ENCODE measurements at regions not wholly inside any gene's neighbourhood (a gene's known extent, or its start where the extent isn't known, plus 50 kb on each side); places are given as distances from the start of the nearest gene placed in this dataset.

GRCh38 chr11:29296680-29297079 lies 720.1 kb downstream of the KCNA4 start:
- DNase-seq: no peak

DNA sequence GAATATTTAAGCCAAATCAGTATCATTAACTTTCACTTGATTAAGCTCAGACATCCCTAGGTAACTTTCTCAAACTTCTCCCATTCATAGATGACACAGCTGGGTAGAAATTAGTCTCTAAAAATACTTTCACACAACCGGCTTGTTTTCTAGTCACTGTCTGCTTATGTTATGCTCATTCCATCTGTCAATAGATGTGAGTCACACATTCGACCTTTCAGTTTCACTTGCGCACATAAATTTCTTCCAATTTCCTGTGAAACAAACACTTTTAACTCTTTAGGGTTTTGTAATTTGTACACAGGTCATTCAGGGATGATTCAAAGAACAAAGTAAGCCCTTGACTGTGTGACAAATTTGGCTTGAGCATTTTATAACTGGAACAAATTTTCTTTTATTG lies 723.0 kb downstream of the KCNA4 start:
- no peak for DNase-seq

DNA sequence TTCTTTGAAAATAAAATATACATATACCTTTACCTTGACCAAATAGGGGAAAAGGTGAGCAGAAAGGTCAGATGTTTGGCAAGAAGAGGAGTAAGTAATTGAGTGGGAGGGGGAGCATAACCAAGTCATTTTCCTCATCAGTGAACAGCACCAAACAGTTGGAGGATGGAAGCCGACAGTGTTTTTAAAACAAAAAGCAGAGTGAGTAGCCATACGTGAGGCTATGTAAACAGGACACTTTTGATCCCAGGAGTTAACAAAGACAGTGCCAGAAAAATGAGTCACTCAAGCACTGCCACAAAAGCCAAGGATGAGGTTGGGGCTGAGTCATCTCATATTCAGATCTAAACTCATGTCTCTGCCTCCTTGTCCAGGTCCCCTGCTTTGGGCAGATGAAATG lies 734.7 kb downstream of the KCNA4 start:
- no peak for DNase-seq

DNA sequence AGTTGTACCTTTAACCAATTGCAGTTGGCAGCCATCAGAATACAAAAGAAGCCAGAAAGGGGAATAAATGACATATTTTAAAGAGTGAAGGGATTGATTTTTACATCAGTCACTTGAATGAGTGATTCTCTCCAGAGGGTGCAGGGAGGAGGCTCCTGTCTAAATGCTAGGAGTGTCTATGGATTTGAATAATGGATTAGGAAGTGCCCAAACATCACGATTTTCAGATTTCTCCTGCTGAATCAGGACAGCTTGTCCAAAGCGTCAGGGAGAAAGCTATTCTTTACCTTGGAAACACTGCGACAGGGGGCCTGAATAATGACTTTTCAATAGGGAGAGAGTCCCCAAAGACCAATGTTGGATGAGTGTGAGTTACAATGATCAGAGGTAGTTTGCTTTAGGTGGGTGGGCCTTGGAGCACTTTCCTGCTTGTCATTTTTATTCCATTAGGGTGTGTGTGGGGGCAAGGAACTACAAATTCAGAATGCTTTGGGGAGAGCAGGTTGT lies 735.5 kb downstream of the KCNA4 start:
- DNase-seq: no peak

DNA sequence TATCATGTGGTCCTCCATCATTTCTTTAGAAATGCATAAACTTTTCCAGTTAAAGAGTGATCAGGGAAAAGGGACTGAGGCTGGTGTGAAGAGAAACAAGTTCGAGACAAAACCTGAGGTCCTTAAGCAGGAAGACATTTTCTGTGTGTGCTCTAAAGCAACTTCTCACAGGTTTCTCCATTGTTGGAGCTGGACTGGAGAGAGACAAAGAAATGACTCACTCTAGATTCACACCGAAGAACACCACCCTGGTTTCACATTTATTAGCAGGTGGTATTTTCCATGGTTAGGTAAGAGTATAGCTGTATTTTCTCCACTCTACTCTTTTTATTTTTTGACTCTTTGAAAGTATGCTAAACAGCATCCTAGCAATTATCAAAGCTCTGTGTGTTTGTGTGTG lies 736.4 kb downstream of the KCNA4 start:
- no peak for DNase-seq

- no peak for DNase-seq
These were observed 737.1 kb downstream of the KCNA4 start for GRCh38 chr11:29279716-29280115.

- no peak for DNase-seq
These were observed 744.7 kb downstream of the KCNA4 start for GRCh38 chr11:29272019-29272654.

GRCh38 chr11:29271616-29272015 lies 745.2 kb downstream of the KCNA4 start:
- no peak for DNase-seq

DNA sequence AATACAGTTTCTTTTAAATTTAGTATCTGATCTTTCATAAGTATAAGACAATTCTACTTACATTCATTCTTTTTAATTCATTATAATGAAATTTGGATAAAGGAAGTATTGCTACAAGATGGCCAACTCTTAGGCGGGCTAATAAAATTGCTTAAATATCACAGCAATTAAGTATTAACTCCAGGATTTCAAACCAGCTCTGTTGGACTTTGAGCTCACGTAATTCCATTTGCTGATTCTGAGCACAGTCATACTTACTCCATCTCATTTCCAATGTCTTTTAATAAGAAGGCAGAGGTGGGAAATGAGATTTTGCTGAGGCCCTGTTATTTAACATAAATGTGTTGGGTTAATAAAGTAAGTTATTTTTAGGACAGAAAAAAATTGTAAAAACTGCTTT lies 748.1 kb downstream of the KCNA4 start:
- DNase-seq: no peak

- DNase-seq: no peak
These were observed 751.0 kb downstream of the KCNA4 start for GRCh38 chr11:29265792-29266191.

GRCh38 chr11:29265381-29265780 lies 751.4 kb downstream of the KCNA4 start:
- no peak for DNase-seq

GRCh38 chr11:29263971-29264682 lies 752.7 kb downstream of the KCNA4 start:
- no peak for DNase-seq

- DNase-seq: no peak
These were observed 755.0 kb downstream of the KCNA4 start for GRCh38 chr11:29261831-29262230.

DNA sequence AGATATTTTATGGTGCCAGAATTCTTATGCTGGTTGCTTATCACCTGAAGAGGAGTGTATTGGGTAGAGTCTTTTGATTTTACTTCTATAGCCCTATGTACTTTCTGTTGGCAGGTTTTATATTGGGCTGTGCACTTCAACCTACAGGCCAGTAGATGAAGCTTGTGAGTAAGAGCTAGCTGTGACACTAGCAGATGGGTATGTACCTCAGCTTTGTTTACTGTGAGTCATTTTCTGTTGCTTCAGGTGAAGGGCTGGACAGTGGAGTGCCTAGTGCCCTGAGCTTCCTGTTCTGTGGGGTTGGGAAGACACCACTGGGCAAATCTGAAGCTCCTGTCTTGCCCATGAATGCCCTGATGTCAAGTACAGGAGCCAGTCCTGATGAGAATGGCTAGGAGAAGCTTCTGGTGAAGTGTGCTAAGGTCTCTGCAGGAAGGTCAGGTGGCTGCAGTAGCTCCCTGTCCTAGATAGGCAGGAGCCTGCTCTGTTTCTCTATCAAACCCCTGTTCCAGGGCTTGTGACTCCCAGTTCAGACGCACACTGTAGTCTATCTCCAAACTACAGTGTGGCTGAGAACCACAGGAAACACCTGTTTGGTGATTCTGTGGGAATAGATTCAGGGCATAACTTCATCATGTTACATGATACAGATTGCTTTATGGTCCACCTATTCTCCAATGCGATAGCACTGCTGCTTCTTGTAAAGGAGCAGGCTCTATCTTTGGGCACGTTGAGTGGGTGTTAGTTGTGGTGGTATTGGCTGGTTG lies 755.7 kb downstream of the KCNA4 start:
- no peak for DNase-seq

DNA sequence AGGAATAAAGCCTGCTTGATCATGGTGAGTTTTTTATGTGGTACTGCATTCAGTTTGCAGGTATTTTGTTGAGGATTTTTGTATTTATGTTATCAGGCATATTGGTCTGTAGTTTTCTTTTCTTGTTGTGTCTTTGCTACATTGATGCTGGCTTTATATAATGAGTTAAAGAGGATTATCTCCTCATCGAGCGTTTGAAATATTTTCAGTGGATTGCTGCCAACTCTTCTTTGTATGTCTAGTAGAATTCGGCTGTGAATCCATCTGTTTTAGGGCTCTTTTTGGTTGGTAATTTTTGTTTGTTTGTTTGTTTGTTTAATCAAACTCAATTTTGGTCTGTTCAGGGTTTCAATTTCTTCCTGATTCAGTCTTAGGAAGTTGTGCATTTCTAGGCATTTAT lies 758.4 kb downstream of the KCNA4 start:
- no peak for DNase-seq

GRCh38 chr11:29256580-29256979 lies 760.2 kb downstream of the KCNA4 start:
- no peak for DNase-seq

GRCh38 chr11:29255401-29255800 lies 761.4 kb downstream of the KCNA4 start:
- no peak for DNase-seq

DNA sequence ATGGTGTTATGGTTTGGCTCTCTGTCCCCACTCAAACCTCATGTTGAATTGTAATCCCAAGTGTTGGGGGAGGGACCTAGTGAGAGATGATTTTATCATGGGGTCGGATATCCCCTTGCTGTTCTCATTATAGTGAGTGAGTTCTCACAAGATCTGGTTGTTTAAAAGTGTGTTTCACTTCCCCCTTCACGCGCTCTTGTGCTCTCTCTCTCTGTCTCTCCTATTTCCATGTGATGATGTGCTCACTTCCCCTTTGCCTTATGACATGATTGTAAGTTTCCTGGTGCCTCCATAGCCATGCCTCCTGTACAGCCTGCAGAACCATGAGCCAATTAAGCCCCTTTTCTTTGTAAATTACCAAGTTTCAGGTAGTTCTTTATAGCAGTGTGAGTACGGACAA lies 765.1 kb downstream of the KCNA4 start:
- no peak for DNase-seq

GRCh38 chr11:29249713-29250112 lies 767.1 kb downstream of the KCNA4 start:
- no peak for DNase-seq

GRCh38 chr11:29244355-29244754 lies 772.5 kb downstream of the KCNA4 start:
- no peak for DNase-seq

- no peak for DNase-seq
These were observed 773.2 kb downstream of the KCNA4 start for GRCh38 chr11:29243616-29244015.

GRCh38 chr11:29231991-29232390 lies 784.8 kb downstream of the KCNA4 start:
- no peak for DNase-seq

GRCh38 chr11:29231586-29231985 lies 785.2 kb downstream of the KCNA4 start:
- DNase-seq: no peak

- DNase-seq: no peak
These were observed 789.0 kb downstream of the KCNA4 start for GRCh38 chr11:29227811-29228210.
